ENCODE measurements at regions not wholly inside any gene's neighbourhood (a gene's known extent, or its start where the extent isn't known, plus 50 kb on each side); places are given as distances from the start of the nearest gene placed in this dataset.
"Not testable (repeated sequence)": the region's sequence is repeated elsewhere in the genome, so short reads cannot be mapped to it uniquely, and the experiment has no call there.

DNA sequence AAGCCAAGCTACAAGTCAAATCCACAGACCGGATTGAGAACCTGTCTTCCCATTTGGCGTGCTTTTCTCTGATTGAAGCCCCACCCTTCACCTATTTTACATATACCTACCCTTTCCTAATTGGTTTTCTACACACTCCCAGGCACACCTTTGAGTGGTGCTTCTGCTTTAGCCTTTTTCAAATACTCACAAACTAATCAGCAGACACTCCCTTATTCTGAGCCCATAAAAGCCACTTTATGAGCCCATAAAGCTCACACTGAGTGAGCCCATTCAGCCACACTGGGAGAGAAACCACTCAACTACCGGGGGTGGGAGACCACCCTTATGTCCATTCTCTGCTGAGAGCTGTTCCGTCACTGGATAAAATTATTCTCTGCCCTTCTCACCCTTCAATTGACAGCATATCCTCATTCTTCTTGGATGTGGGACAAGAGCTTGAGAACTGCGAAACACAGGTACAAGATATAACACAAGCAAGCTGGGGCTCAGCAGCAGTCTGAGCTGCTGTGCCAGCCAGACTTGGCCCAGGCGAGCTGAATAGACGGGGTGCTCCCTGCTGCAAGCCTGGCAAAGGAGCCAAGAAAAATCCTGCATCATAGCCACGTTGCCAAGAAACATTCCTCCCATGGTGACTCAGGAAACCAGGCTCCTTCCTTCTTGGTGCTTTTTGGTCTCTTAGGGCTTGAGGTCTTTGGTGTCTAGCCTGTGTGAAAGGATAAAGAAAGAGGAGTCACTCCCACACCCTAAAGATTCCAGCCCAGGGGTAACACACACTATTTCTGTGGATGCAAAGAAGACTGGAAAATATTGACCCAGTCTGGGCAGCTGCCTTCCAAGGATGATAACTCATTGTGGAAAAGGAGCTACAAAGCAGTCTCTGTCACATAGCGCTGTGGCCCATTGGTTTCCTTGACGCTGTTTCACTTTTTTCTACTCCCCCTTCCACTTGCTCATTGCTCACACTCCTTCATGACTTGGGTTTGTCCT lies 609.7 kb downstream of the MCTP2 start:
- no peak for DNase-seq (ENCODE audit: low read depth in 2 of 2)

DNA sequence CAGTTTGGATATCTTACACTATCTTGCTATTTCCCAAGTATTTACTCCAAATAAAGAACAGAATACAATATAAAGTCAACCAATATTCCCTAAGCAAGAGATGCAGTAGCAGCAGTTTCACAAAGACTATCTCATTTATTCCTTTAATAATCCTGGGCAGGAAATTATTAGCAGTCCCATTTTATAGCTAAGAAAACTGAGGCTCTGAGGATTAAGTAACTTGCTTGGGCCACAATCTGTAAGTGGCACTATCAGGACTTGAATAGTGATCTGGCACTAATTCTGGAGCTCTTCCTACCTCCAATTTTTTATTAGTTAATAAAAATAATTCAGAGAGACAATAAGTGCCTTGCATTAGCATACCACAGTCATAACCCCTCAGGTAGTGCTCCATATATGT lies 611.7 kb downstream of the MCTP2 start:
- no peak for DNase-seq (ENCODE audit: low read depth in 2 of 2)

DNA sequence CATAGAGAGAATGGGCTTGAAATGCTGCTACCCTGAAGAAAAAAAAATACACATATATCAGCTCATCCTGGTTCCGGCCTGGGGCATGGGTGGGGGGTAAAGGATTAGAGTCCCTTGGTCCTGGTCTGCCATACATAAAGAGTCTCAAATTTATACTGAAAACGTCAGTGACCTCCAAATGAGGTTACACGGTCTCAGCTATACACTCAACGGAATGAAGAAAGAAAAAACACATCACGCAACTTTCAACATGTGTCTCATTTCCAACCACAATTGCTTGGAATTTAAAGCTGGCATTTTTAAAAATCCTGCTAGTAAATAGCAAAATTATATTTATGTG lies 612.8 kb downstream of the MCTP2 start:
- no peak for DNase-seq (ENCODE audit: low read depth in 2 of 2)

DNA sequence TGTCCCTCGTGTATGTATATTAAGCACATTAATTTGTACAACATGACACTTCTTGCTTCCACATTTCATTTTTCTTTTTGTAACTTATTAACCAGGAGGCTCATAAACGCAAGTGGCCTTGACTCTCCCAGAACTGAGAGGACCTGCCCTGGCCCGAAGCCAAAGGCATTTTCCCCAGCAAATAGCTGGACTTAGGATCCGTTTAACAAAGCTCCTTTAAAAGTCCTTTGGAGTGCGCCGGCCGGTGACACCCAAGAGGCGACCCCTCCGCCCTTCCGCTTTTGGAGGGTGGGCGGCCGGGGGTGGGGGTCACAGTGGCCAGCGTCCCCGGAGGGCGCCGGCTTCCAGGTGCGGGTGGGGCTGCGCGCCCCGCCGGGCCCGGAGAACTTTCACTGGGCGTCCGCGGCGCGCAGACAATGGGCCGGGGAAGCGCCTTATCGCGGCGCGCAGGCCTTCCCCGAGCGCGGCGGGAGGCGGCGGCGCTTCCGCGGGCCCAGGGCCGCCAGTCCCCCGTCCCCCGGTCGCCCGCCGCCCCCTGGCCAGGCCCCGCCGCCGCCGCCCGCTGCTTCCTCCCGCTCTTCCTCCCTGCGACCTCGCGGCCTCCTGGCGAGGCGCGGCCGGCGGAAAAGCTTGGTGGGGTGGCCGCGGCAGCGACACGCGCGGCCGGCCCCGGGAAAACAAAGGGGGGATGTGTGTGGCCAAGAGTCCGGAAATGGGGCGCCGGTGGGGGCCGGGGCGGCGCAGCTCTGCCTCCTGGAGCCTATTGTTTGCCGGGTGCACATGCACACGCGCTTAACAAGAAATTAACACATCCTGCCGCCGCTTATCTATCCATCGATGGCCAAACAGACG lies 613.4 kb downstream of the MCTP2 start:
- no peak for DNase-seq (ENCODE audit: low read depth in 2 of 2)

DNA sequence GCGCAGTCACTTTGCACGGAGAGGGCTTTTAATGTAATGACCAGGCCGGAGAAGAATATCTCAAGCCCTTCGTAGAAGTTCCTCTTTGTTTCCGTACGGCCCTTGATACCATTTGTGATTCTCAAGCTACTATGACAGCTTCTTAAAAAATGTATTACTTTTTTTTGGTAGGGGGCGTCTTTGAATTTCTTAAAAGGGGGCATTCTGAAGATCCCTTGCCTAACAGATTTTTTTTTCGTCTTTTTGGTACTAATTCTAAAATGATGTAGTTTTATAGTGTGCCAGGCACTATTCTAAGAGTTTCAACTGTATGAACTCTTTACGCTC lies 614.0 kb downstream of the MCTP2 start:
- DNase-seq (ENCODE audit: low read depth in 2 of 2): no peak

DNA sequence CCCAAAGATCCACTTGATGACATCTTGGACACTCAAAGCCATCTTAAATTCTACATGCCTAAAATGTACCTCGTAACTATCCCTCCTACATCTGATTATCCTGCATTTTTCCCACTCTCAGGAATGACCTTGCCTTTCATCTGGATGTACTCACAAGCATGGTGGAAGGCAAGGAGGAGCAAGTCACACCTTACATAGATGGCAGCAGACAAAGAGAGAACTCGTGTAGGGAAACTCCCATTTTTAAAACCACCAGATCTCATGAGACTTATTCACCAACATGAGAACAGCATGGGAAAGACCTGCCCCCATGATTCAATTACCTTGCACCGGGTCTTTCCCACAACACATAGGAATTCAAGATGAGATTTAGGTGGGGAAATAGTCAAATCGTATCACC lies 616.0 kb downstream of the MCTP2 start:
- DNase-seq (ENCODE audit: low read depth in 2 of 2): no peak

DNA sequence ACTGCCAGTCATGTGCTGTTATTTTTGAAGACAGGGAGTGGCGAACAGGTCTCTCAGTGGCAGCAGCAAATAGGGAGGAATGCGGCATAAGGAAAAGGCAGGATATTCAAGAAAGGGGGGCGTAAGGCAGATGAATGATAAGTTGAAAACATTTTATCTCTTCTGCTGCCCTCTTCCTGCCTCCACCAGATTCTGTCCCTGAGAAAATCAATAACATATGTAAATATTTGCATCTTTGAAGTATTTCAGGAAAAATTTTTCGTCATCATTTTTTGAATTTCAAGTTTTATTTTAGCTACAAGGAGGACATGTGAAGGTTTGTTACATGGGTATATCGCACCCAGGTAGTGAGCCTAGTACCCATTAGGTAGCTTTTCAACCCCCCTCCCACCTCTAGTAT lies 616.7 kb downstream of the MCTP2 start:
- no peak for DNase-seq (ENCODE audit: low read depth in 2 of 2)

DNA sequence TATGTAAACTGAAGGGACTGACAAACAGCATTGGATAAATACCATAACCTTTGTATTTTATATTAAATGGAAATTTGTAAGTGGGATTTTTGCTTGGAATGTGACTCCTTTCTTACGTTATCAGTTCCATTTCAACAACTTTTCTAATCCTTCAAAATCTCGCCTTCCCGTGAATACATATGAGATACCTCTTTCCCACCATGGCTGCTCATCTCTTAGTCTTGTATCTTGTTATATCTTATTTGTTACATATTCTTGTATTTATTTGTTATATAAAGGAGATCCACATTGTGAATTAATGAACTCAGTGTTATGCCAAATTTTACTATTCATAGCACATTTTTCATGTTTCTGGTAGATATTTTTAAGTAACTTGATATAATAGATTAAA lies 623.7 kb downstream of the MCTP2 start:
- no peak for DNase-seq (ENCODE audit: low read depth in 2 of 2)

DNA sequence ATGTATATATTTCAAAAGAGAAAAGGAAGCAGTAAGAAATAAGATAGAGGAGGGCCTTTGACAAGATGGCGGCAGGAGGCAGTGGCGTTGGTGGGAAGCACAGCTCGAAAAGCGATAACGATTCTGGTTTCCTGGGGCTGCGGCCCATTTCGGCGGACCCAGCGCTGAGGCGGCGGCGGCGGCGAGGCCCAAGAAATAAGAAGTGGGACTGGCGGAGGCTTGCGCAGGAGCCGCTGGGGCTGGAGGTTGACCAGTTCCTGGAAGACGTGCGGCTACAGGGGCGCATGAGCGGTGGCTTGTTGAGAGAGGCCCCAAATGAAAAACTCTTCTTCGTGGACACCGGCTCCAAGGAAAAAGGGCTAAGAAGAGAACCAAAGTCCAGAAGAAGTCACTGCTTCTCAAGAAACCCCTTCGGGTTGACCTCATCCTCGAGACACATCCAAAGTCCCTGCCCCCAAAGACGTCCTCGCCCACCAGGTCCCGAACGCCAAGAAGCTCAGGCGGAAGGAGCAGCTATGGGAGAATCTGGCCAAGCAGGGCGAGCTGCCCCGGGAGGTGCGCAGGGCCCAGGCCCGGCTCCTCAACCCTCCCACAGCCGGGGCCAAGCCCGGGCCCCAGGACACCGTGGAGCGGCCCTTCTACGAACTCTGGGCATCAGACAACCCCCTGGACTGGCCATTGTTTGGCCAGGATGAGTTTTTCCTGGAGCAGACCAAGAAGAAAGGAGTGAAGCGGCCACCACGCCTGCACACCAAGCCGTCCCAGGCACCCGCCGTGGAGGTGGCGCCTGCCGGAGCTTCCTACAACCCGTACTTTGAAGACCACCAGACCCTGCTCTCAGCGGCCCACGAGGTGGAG lies 624.3 kb downstream of the MCTP2 start:
- no peak for DNase-seq (ENCODE audit: low read depth in 2 of 2)

DNA sequence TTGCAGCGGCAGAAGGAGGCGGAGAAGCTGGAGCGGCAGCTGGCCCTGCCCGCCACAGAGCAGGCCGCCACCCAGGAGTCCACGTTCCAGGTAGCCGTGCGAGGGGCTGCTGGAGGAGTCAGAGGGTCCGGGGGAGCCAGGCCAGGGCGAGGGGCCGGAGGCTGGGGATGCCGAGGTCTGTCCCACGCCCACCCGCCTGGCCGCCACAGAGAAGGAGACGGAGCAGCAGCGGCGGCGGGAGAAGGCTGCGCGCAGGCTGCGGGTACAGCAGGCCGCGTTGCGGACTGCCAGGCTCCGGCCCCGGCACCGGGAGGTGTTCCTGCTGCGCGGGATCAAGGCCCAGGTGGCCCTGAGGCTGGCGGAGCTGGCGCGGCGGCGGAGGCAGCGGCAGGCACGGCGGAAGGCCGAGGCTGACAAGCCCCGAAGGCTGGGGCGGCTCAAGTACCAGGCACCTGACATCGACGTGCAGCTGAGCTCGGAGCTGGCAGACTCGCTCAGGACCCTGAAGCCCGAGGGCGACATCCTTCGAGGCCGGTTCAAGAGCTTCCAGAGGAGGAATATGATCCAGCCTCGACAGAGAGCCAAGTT lies 625.0 kb downstream of the MCTP2 start:
- DNase-seq (ENCODE audit: low read depth in 2 of 2): no peak

DNA sequence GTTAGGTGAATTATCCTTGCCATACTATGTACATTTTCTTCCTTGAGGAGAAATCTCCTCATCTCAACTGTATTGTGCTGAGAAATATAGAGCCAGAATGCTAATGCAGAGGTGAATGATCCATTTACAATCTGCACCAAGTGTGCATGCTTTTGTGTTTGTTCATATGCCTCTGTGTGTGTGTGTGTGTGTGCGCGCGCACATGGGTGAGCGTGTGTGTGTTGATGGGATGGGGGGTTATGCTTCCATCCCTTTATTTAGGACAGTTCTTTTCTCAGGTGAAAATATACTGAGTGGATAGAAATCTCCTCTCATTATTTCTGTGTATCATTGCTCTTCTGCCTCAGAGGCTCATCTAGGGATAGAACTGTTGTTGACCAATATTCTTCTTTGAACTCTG lies 626.1 kb downstream of the MCTP2 start:
- DNase-seq (ENCODE audit: low read depth in 2 of 2): no peak

DNA sequence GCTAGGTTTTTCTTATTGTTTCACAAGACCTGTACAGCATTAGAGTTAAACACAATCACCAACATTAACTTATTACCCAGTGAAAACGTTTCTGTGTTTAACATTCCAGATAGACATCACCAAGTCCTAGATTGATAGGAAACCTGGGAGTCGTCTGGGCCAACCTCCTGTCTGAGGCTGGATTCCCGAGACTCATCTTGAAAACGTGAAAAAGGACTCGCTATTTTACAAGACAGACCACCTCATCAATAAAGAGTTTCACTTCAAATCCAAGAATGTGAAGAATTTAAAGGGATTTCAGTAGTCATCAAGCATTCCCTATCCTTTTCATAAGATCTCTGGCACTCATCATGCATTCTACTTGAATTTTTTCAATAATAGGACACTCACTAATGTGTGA lies 626.6 kb downstream of the MCTP2 start:
- DNase-seq (ENCODE audit: low read depth in 2 of 2): no peak

DNA sequence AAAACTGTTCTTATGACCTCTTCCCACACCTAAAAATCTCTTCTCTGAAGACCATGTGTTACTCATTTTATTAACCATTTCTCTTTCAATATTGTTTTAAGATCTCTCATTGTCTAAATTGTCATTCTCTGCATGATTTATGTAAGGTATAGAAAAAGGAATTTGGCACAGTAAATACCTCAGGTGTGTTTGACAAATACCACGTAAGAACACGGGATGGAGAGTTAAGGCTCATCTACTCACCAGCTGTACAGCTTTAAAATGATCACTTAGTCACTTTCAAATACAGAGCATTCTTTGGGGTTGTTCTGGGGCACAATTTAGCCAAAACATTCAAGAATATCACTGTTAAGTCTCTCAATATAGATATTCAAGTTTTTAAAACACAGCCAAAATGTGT lies 627.1 kb downstream of the MCTP2 start:
- DNase-seq (ENCODE audit: low read depth in 2 of 2): no peak

DNA sequence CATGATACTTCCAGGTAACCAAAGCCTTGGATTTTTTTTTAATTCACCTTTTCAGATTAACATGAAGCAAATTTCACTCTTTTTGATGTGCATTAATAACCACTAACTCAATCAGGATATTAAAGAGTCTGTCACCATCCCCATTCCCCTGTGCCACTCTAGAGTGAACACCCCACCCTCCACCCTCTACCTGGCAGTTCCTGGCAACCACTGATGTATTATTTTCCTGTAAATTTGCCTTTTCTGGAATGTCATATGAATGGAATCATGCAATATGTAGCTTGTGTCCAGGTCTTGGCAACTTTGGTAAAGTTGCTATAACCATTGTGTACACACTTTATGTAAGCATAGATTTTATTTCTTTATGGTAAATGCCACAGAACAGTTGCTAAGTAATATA lies 627.6 kb downstream of the MCTP2 start:
- DNase-seq (ENCODE audit: low read depth in 2 of 2): no peak

DNA sequence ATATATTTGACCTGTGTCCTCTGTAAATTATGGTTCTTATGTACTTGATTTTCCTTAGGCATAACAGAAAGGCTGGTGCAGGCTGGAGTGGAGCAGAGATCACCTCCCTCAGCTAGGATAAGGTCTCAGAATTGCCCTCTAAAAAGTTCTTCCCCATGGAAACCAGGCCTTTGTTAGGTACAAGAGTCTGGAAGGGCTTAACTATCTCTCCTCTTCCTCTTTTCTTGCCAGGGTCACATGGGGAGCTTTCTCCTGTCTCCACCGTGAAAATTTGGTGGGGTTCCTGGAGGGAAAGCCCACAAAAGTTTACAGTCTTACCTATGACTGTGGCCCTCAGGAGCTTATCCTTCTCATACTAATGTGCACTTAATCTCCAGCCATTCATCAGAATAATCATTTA lies 633.2 kb downstream of the MCTP2 start:
- no peak for DNase-seq (ENCODE audit: low read depth in 2 of 2)

DNA sequence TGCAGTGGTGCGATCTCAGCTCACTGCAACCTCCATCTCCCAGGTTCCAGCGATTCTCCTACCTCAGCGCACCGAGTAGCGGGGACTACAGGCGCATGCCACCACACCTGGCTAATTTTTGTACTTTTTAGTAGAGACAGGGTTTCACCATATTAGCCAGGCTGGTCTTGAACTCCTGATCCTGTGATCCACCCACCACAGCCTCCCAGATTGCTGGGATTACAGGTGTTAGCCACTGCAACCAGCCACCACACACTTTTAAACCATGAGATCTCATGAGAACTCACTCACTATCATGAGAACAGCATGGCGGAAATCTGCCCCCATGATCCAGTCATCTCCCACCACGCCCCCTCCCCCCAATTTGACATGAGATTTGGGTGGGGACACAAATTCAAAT lies 636.9 kb downstream of the MCTP2 start:
- not testable (repeated sequence) for DNase-seq (ENCODE audit: low read depth in 2 of 2)

DNA sequence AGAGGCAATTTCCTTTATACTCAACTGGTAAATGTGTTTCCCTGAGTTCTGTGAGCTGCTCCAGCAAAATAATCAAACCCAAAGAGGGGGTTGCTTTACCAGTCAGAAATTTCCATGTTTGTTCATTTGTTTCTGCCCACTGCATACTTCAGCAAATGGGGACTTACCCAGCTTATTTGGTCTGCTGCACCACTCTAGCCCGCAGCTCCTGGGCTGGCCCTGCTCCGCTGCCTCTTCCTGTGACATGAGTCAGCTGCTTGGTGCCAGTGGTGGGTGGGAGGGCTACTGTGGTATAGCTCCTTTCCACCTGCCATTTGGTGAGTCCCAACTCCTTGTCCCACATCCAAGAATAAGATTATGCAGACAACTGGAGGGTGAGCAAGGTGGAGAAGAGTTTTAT lies 644.2 kb downstream of the MCTP2 start:
- DNase-seq (ENCODE audit: low read depth in 2 of 2): no peak

DNA sequence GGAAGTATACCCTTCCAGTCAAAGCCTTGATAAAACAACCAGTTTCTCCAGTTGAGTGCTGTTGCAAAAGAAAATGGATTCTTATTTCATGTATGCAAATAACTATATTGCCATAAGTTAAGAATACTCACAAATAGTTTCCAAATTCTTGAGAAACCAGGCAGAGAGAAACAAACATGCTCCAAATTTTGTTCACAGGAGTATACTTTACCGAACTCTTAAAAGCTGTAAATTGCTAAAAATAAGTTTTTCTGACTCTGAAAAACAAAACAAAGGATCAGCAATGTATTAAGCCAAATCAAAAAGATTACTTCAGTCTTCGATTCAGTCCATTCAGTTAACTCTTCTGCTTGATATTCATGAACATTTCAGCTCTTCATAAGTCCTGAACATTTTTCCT lies 646.5 kb downstream of the MCTP2 start:
- DNase-seq (ENCODE audit: low read depth in 2 of 2): no peak

DNA sequence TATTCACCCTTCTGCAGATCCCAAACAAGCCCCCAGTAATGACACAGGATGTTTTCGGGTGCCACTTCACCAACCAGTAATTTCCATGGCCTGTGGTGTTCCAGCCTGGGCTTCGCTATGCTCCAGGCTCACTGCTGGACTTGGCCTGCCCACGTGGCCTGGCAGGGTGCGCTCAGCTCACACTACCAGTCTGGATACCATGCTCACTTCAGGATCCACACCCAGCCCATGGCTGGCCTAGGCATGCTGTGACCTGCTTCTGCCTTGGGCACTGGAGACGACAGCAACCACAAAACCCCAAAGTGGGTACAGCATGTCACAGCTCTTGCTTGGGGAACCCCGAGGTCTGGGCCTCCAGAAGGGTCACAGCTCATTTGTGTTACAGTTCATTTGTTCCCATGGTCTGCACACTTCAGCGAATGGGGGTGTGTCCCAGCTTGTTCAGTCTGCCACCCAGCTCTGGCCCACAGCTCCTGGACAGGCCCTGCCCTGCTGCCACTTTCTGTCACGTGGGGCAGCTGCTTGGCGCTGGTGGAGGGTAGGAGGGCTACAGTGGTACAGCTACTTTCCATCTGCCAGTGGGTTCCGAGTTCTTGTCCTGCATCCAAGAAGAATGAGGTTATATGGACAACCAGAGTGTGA lies 650.8 kb downstream of the MCTP2 start:
- DNase-seq (ENCODE audit: low read depth in 2 of 2): no peak

DNA sequence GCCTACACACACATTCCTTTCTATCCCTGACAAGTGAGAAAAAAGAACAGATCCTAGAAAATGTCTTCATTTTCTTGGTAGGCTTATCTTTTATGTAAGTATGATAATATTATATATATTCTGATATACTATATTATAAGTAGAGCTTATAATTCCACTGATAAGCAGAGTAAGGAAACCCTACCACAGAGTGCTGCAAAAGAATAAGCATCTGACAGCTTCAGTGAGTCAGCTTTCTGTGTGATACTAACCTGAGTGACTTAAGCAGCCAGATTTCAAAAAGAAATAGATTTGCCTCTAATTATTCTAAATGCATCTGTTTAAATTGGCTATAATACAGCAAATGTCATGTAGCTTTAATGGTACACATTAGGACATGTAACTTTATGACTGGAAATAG lies 656.0 kb downstream of the MCTP2 start:
- no peak for DNase-seq (ENCODE audit: low read depth in 2 of 2)

DNA sequence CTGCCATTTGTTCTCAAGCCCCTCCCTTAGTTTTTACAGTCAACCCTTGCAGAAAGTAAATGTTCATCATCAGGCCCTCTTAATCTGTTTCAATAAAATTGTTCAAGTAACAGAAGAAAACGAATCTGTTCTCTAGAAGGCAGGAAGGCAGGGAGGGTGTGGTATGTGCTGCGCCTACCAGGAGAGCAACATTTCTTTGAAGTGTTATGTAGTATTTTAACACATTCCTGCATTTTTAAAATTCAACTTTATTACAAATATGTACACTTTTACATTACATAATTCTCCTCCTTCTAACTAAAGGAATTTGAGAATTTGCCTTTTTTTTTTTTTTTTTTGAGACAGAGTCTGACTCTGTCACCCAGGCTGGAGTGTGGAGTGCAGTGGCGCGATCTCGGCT lies 657.8 kb downstream of the MCTP2 start:
- DNase-seq (ENCODE audit: low read depth in 2 of 2): no peak

All from stimulated activated CD4-positive, alpha-beta T cell treated with anti-CD3 and anti-CD28 coated beads, Interleukin-15, amount 100 ng/mL, for 48 hours (primary cell).